ENCODE measurements at regions not wholly inside any gene's neighbourhood (a gene's known extent, or its start where the extent isn't known, plus 50 kb on each side); places are given as distances from the start of the nearest gene placed in this dataset.

DNA sequence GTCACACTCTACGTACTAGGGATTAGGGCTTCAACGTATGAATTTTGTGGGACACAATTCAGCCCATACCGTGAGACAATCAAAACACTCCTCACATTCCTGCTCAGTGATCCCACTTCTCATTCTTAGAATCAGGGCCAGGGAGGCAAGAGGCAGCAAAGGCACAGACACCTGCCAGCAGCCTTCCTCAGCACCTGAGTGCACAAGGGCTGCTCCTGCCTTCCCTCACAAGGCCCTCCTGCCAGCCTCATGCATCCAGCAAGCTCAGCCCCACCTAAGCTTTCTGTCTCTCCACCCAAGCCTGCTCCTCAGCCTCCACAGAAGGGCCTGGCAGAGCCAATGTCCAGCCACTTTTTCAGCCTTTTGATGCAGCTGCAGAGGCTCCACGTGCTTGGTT lies 141.6 kb downstream of the SP3 start:
- TF ChIP-seq, protein P1, sequence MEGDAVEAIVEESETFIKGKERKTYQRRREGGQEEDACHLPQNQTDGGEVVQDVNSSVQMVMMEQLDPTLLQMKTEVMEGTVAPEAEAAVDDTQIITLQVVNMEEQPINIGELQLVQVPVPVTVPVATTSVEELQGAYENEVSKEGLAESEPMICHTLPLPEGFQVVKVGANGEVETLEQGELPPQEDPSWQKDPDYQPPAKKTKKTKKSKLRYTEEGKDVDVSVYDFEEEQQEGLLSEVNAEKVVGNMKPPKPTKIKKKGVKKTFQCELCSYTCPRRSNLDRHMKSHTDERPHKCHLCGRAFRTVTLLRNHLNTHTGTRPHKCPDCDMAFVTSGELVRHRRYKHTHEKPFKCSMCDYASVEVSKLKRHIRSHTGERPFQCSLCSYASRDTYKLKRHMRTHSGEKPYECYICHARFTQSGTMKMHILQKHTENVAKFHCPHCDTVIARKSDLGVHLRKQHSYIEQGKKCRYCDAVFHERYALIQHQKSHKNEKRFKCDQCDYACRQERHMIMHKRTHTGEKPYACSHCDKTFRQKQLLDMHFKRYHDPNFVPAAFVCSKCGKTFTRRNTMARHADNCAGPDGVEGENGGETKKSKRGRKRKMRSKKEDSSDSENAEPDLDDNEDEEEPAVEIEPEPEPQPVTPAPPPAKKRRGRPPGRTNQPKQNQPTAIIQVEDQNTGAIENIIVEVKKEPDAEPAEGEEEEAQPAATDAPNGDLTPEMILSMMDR (IDR thresholded peaks at IDR 0.05): no peak
- no peak for TF ChIP-seq POLR2AphosphoS5 (IDR thresholded peaks at IDR 0.05)
- TF ChIP-seq POLR2A (IDR thresholded peaks at IDR 0.05): no peak
